ENCODE measurements at regions not wholly inside any gene's neighbourhood (a gene's known extent, or its start where the extent isn't known, plus 50 kb on each side); places are given as distances from the start of the nearest gene placed in this dataset.
A peak's percentile ranks its signal among the peaks of the same experiment; 100 is the strongest.

DNA sequence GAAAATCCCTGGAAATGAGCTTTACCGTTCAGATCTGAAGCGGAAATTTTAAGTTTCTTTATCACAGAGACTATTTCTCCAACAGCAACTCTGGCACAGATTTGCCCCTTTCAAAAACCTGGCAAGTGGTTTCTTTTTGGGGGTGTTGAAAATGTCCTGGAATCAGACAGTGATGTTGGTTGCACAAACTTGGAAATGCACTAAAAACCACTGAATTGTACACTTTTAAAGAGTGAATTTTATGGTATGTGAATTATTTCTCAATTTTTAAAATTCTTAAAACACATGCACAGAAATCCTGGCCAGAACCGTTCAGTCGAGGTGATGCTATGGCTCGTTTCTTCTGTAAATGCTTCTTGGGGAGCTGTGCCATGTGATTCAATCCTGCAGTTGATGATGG is 121.2 kb upstream of the RBPJ start:
- Histone ChIP-seq H3K9me3 (no peaks in the 10 kb centered on the region), H3K36me3 (no peaks in the 10 kb centered on the region), H3K27me3 (no peaks in the 10 kb centered on the region), H3K4me3 (no peak overlapping the region), H3K27ac (replicated peaks in 1 of 4) (no peak overlapping the region), H3K4me1 (peaks cover 0 to 10% (median 9%) of the 10 kb centered on the region in 4 donors)
- whole genome bisulfite sequencing = 90% methylated on average over 5 of the region's 5 CpGs
- DNase-seq (ENCODE audit: extremely low spot score) = no peak
- TF ChIP-seq, protein P1, sequence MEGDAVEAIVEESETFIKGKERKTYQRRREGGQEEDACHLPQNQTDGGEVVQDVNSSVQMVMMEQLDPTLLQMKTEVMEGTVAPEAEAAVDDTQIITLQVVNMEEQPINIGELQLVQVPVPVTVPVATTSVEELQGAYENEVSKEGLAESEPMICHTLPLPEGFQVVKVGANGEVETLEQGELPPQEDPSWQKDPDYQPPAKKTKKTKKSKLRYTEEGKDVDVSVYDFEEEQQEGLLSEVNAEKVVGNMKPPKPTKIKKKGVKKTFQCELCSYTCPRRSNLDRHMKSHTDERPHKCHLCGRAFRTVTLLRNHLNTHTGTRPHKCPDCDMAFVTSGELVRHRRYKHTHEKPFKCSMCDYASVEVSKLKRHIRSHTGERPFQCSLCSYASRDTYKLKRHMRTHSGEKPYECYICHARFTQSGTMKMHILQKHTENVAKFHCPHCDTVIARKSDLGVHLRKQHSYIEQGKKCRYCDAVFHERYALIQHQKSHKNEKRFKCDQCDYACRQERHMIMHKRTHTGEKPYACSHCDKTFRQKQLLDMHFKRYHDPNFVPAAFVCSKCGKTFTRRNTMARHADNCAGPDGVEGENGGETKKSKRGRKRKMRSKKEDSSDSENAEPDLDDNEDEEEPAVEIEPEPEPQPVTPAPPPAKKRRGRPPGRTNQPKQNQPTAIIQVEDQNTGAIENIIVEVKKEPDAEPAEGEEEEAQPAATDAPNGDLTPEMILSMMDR (IDR thresholded peaks at IDR 0.05) = no peak
- TF ChIP-seq POLR2AphosphoS5 (IDR thresholded peaks at IDR 0.05) = no peak
- no peak for TF ChIP-seq POLR2A (IDR thresholded peaks at IDR 0.05; ENCODE audit: low read depth)
- no peak for TF ChIP-seq EP300 (IDR thresholded peaks at IDR 0.05)
- intact Hi-C loops (cut with DNase I) = no loop called here

DNA sequence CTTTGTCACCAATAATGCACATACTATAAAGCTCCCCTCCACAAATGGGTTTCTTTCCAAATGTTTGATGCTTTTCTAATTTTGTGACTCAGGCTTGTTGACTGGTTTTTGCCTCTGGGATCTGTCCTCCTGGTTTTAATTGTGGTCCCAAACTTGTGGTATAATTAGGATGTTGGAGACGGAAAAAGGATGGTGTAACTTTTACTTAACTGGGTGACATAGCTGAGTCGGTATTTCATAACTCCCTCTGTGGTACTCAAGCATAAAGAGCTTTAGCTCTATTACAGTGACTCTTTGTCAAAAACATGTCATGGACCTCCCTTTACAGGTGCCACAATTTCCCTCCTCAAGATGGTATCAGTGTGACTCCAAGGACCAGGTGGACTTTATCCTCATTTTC is 119.7 kb upstream of the RBPJ start:
- intact Hi-C loops (cut with DNase I) = no loop called here
- H3K4me3 ChIP-seq = no peak overlapping the region
- no peaks in the 10 kb centered on the region for H3K27me3 ChIP-seq
- peaks cover 5 to 26% (median 24%) of the 10 kb centered on the region in 4 donors for H3K4me1 ChIP-seq
- no peaks in the 10 kb centered on the region for H3K9me3 ChIP-seq
- H3K27ac ChIP-seq (replicated peaks in 1 of 4) = no peak overlapping the region
- TF ChIP-seq EP300 (IDR thresholded peaks at IDR 0.05) (no peak), POLR2A (IDR thresholded peaks at IDR 0.05; ENCODE audit: low read depth) (no peak), POLR2AphosphoS5 (IDR thresholded peaks at IDR 0.05) (no peak)
- TF ChIP-seq, protein P1 (IDR thresholded peaks at IDR 0.05) = no peak
- no peaks in the 10 kb centered on the region for H3K36me3 ChIP-seq
- 73% methylated on average over 2 of the region's 2 CpGs for WGBS
- DNase-seq (ENCODE audit: extremely low spot score) = no peak

DNA sequence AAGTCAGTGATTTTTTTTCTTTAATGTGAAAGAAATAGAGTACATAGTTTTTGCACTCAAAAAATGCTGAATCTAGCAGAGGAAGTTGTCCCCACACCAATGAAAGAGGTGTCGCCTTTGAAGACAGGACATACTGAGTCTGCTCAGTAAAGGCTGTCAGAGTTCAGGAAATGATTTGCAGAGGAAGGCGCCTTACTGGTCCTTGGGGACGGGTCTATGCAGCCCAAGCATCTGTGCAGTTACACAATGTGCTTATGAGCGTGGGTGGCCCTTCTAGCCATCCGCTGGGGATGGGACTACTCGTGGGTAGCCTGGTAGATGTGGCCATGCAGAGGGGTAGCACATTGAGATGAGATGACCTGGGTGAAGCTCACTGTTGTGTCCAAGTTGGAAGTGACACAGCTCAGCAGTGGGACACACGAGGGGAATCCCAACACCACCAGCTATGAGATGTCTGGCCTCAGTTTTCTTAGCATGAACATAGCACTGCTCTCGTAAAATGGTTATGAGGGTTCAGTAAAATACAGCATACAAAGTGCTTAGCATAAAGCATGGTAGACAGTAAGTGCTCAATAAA is 116.5 kb upstream of the RBPJ start:
- H3K9me3 ChIP-seq = no peaks in the 10 kb centered on the region
- TF ChIP-seq POLR2A (IDR thresholded peaks at IDR 0.05; ENCODE audit: low read depth) = no peak
- no peak for TF ChIP-seq EP300 (IDR thresholded peaks at IDR 0.05)
- peak overlapping the region in 1 of 4 donors; percentile 59 for H3K27ac ChIP-seq (replicated peaks in 1 of 4)
- H3K4me1 ChIP-seq = peaks cover 10 to 43% (median 39%) of the 10 kb centered on the region in 4 donors
- H3K27me3 ChIP-seq = no peaks in the 10 kb centered on the region
- DNase-seq (ENCODE audit: extremely low spot score) = no peak
- intact Hi-C loops (cut with DNase I) = no loop called here
- 95% methylated on average over 8 of the region's 8 CpGs for WGBS
- H3K36me3 ChIP-seq = no peaks in the 10 kb centered on the region
- H3K4me3 ChIP-seq = no peak overlapping the region

DNA sequence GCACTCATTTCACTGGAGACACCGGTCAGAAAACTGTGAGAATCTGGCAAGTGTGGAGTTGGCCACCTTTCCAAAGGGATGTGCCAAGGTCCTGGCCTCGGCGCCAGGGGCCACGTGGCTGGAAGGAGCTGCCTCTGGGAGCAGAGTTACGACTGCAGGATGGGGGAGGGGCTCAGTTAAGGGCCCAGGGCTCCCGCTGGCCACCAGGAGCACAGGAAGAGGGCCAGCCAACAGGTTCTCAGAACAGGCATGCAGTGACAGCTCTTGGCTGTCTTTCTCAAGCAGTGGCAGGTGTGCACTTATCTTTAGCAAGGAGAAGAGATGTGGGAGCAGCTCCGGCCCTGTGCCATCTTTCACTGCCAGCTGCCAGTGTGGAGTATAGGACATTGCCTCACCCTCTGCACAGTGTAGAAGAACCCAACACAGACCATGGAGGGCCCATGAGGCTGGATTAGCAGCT is 115.9 kb upstream of the RBPJ start:
- Histone ChIP-seq H3K4me3 (no peak overlapping the region), H3K27ac (replicated peaks in 1 of 4) (peak overlapping the region in 1 of 4 donors; percentile 59), H3K27me3 (no peaks in the 10 kb centered on the region), H3K4me1 (peaks cover 10 to 43% (median 39%) of the 10 kb centered on the region in 4 donors), H3K9me3 (no peaks in the 10 kb centered on the region), H3K36me3 (no peaks in the 10 kb centered on the region)
- intact Hi-C loops (cut with DNase I) = no loop called here
- WGBS = 39% methylated on average over 3 of the region's 7 CpGs
- no peak for TF ChIP-seq POLR2A (IDR thresholded peaks at IDR 0.05; ENCODE audit: low read depth)
- no peak for TF ChIP-seq EP300 (IDR thresholded peaks at IDR 0.05)
- peak in 1 of 2 donors; percentile 50 for TF ChIP-seq POLR2AphosphoS5 (IDR thresholded peaks at IDR 0.05)
- TF ChIP-seq, protein P1 (IDR thresholded peaks at IDR 0.05) = no peak
- no peak for DNase-seq (ENCODE audit: extremely low spot score)

DNA sequence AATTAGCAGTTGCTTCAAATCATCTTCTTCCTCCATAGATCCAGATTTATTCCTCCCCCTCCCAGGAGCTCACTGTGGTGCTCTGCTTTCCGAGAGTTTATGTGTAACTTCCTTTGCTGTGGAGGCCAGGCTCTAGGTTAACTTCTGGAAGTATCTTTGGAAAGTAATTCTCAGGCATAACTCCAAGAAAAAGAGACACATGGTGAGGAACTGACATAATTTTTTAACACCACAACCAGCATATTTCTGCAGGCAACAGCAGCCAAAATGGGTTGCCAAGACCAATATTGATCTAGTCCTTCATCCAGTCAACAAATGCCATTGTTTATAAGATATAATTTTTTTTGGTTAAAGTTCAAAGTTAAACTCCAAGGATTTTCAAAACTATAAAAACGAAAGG is 114.5 kb upstream of the RBPJ start:
- TF ChIP-seq EP300 (IDR thresholded peaks at IDR 0.05) = no peak
- TF ChIP-seq POLR2A (IDR thresholded peaks at IDR 0.05; ENCODE audit: low read depth) = no peak
- TF ChIP-seq, protein P1 (IDR thresholded peaks at IDR 0.05) = no peak
- peak in 1 of 2 donors; percentile 40 for TF ChIP-seq POLR2AphosphoS5 (IDR thresholded peaks at IDR 0.05)
- H3K9me3 ChIP-seq = no peaks in the 10 kb centered on the region
- H3K27ac ChIP-seq (replicated peaks in 1 of 4) = peak overlapping the region; percentile 9 to 59 (median 52)
- no peaks in the 10 kb centered on the region for H3K36me3 ChIP-seq
- no peak overlapping the region for H3K4me3 ChIP-seq
- WGBS = 15% methylated on average over 2 of the region's 2 CpGs
- intact Hi-C loops (cut with DNase I) = no loop called here
- no peak for DNase-seq (ENCODE audit: extremely low spot score)
- no peaks in the 10 kb centered on the region for H3K27me3 ChIP-seq
- peaks cover 10 to 43% (median 39%) of the 10 kb centered on the region in 4 donors for H3K4me1 ChIP-seq

Measured in esophagus muscularis mucosa (tissue), 4 donors.